ENCODE measurements at regions not wholly inside any gene's neighbourhood (a gene's known extent, or its start where the extent isn't known, plus 50 kb on each side); places are given as distances from the start of the nearest gene placed in this dataset.
A peak's percentile ranks its signal among the peaks of the same experiment; 100 is the strongest.
"Not testable (repeated sequence)": the region's sequence is repeated elsewhere in the genome, so short reads cannot be mapped to it uniquely, and the experiment has no call there.

DNA sequence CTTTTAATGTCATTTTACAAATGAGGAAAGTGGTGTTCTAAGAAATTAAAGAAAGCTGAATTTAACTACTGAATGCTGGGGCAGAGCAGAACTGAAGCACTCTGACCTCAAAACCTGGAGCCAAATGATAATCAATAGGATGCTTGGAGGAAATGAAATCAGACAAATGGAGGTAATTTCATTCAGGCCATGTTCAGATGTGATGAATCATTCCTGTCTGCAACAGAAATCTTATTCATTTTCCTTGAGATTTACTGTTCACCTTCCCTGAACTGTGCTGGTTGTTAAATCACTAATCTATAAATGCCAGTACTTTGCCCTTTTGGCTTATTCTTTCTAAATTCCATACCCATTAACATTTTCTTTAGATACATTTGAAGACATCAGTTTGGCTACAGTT is 85.6 kb upstream of the SNX7 start:
- H3K27me3 ChIP-seq (ENCODE audit: control insufficient read depth, insufficient read depth, low read length, poor library complexity, severe bottlenecking) = no peaks in the 10 kb centered on the region
- H3K27ac ChIP-seq (ENCODE audit: insufficient read depth, low read depth, low read length, poor library complexity, severe bottlenecking) = no peak overlapping the region
- H3K4me1 ChIP-seq (ENCODE audit: control insufficient read depth, insufficient read depth, low read length) = no peaks in the 10 kb centered on the region
- no peaks in the 10 kb centered on the region for H3K36me3 ChIP-seq (ENCODE audit: control insufficient read depth, insufficient read depth, low read length)
- H3K4me3 ChIP-seq (ENCODE audit: insufficient read depth, low read depth, low read length) = no peak overlapping the region
- no peaks in the 10 kb centered on the region for H3K9me3 ChIP-seq (ENCODE audit: control insufficient read depth, low read length)

DNA sequence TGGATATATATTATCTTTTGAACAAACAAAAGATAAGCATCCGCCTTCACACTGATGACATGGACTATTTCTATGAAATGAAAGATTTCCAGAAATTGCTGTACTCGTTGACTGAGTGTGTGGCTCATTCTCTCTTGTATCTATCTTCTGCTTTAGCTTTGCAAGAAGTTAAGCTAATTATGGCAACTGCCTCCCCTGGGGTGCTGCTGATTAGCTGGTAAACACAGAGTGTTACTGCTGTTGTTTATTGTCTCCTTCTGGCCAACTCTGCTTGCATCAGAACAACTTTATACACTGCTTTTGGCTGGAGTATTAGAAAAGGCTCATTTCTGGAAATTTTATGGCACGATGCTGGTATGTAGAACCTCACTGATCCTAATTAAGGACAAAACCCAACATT is 95.6 kb upstream of the SNX7 start:
- Histone ChIP-seq H3K4me3 (ENCODE audit: insufficient read depth, low read depth, low read length) (no peak overlapping the region), H3K4me1 (ENCODE audit: control insufficient read depth, insufficient read depth, low read length) (peaks cover 5% of the 10 kb centered on the region), H3K36me3 (ENCODE audit: control insufficient read depth, insufficient read depth, low read length) (no peaks in the 10 kb centered on the region), H3K27ac (ENCODE audit: insufficient read depth, low read depth, low read length, poor library complexity, severe bottlenecking) (no peak overlapping the region), H3K9me3 (ENCODE audit: control insufficient read depth, low read length) (peaks cover 2% of the 10 kb centered on the region), H3K27me3 (ENCODE audit: control insufficient read depth, insufficient read depth, low read length, poor library complexity, severe bottlenecking) (no peaks in the 10 kb centered on the region)
- 88% methylated on average over 3 of the region's 3 CpGs for WGBS, 2 experiments

DNA sequence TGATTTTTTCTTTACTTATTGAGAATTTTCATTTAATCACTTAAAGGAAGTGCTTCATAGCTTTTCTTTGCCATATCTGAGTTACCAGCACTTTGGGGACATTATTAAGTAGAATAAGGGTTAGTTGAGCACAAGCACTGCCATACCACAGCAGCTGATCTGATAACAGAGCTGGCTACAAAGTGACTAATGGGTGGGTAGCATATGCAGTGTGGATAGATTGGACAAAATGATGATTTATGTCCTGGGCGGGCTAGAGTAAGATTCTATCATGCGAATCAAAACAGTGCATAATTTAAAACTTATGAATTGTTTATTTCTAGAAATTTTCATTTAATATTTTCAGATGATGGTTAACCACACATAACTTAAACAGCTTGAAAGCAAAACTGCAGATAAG is 102.2 kb upstream of the SNX7 start:
- Histone ChIP-seq H3K4me3 (ENCODE audit: insufficient read depth, low read depth, low read length) (no peak overlapping the region), H3K27me3 (ENCODE audit: control insufficient read depth, insufficient read depth, low read length, poor library complexity, severe bottlenecking) (no peaks in the 10 kb centered on the region), H3K36me3 (ENCODE audit: control insufficient read depth, insufficient read depth, low read length) (no peaks in the 10 kb centered on the region), H3K9me3 (ENCODE audit: control insufficient read depth, low read length) (peaks cover under 1% of the 10 kb centered on the region), H3K4me1 (ENCODE audit: control insufficient read depth, insufficient read depth, low read length) (no peaks in the 10 kb centered on the region), H3K27ac (ENCODE audit: insufficient read depth, low read depth, low read length, poor library complexity, severe bottlenecking) (no peak overlapping the region)
- WGBS, 2 experiments = 71% methylated on average over 1 of the region's 2 CpGs; no CpG with 5 or more reads in 1 of the 2 experiments

DNA sequence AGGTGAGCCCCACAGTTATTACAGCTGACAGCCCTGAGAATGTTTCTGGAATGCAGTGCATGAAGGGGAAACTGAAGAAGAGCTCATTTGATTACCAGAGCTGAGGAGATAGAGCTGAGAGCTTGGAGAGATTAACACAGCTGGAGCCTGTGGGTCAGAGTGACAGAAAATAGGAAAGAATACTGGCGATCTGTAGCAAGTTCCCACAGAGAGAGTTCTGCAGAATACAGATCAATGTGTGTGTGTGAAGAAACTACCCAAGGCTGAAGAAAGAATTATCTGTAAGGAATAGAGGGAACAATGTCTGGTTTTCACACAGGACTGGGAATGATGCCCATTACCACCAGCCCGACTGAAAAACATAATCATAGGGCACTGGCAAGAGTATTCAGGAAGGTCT is 103.6 kb upstream of the SNX7 start:
- Histone ChIP-seq H3K27me3 (ENCODE audit: control insufficient read depth, insufficient read depth, low read length, poor library complexity, severe bottlenecking) (no peaks in the 10 kb centered on the region), H3K4me3 (ENCODE audit: insufficient read depth, low read depth, low read length) (no peak overlapping the region), H3K9me3 (ENCODE audit: control insufficient read depth, low read length) (no peaks in the 10 kb centered on the region), H3K4me1 (ENCODE audit: control insufficient read depth, insufficient read depth, low read length) (no peaks in the 10 kb centered on the region), H3K27ac (ENCODE audit: insufficient read depth, low read depth, low read length, poor library complexity, severe bottlenecking) (peak overlapping the region; percentile 64), H3K36me3 (ENCODE audit: control insufficient read depth, insufficient read depth, low read length) (no peaks in the 10 kb centered on the region)
- 35 to 42% methylated on average over 2 of the region's 2 CpGs for WGBS, 2 experiments

DNA sequence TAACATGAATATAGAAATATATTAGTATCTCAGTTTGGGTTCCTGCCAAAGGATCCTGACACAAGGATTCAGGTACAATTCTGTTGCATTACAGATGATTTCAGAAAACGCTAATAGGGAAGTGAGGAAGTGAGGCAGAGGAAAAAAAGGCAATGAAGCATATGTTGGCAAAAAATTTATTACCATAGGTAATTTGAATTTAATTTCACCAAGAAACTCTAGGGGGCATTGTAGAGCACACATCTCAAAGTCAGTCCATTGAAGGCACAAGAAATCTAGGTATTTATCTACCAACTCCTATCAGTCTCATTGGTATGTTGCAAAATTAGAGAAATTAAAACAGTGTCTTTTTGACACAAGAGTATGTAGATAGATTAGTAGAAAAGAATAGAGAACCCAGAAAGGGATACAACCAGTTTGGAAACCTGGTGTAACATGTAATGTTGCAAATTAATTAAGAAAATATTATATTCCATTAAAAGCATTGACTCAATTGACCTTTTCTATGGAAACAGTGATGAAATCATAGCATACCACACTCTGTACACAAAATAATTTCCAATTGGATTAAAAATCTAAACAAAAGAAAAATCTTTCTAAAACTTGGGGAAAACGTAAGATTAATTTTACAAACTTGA is 104.9 kb upstream of the SNX7 start:
- Histone ChIP-seq H3K4me3 (ENCODE audit: insufficient read depth, low read depth, low read length) (no peak overlapping the region), H3K4me1 (ENCODE audit: control insufficient read depth, insufficient read depth, low read length) (no peaks in the 10 kb centered on the region), H3K27ac (ENCODE audit: insufficient read depth, low read depth, low read length, poor library complexity, severe bottlenecking) (no peak overlapping the region), H3K9me3 (ENCODE audit: control insufficient read depth, low read length) (no peaks in the 10 kb centered on the region), H3K27me3 (ENCODE audit: control insufficient read depth, insufficient read depth, low read length, poor library complexity, severe bottlenecking) (no peaks in the 10 kb centered on the region), H3K36me3 (ENCODE audit: control insufficient read depth, insufficient read depth, low read length) (no peaks in the 10 kb centered on the region)
- WGBS, 2 experiments = 52 to 58% methylated on average over 1 of the region's 2 CpGs

DNA sequence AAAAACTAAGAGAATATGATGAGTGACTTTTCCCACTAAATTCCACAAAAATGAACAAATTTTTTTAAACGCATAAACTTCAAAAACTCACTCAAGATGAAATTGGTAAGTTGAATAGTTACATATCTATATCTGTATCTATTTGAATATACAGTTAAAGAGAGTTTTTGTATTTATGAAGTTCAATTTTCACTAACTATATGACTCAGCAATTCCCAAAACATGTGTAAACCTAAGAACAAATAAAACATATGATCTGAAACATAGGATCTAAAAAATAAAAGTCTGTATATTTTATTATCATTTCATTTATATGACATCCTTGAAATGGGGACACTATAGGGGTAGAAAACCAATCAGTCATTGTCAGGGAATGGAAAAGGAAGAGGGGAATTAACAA is 105.7 kb upstream of the SNX7 start:
- no peaks in the 10 kb centered on the region for H3K4me1 ChIP-seq (ENCODE audit: control insufficient read depth, insufficient read depth, low read length)
- no peaks in the 10 kb centered on the region for H3K36me3 ChIP-seq (ENCODE audit: control insufficient read depth, insufficient read depth, low read length)
- WGBS, 2 experiments = no CpG with 5 or more reads among the region's 1 CpG
- H3K9me3 ChIP-seq (ENCODE audit: control insufficient read depth, low read length) = no peaks in the 10 kb centered on the region
- no peak overlapping the region for H3K4me3 ChIP-seq (ENCODE audit: insufficient read depth, low read depth, low read length)
- no peaks in the 10 kb centered on the region for H3K27me3 ChIP-seq (ENCODE audit: control insufficient read depth, insufficient read depth, low read length, poor library complexity, severe bottlenecking)
- H3K27ac ChIP-seq (ENCODE audit: insufficient read depth, low read depth, low read length, poor library complexity, severe bottlenecking) = no peak overlapping the region

DNA sequence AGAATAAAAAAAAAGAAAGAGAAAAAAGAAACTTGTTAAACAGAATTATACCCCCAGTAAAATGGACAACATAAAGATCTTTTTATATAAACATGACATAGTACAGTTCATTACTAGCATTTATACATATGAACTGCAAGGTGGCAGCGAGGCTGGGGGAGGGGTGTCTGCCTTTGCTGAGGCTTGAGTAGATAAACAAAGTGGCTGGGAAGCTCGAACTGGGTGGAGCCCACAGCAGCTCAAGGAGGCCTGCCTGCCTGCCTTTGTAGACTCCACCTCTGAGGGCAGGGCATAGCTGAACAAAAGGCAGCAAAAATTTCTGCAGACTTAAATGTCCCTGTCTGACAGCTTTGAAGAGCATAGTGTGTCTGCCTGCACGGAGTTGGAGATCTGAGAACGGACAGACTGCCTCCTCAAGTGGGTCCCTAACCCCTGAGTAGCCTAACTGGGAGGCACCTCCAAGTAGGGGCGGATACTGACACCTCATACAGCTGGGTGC is 108.9 kb upstream of the SNX7 start:
- not testable (repeated sequence) for H3K4me1 ChIP-seq (ENCODE audit: control insufficient read depth, insufficient read depth, low read length); H3K9me3 ChIP-seq (ENCODE audit: control insufficient read depth, low read length)
- 52 to 53% methylated on average over 5 of the region's 5 CpGs for WGBS, 2 experiments

DNA sequence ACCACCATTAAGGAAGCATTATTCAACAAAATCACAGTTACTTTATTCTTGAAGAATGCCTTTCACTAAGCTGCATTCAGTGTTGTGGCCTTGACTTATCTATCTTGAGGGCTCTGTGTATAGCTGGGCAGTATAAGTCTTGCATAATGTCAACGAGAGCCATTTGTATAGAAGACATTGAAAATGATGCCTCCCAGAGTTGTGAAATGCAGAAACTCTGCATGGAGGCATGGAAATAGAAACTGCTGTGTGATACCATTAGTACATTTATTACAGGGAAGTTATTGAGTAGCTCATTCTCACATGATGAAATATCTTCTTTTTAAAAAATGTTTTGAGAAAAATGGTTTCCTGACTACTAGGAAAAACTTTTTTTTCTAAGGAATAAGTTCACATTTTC is 111.4 kb upstream of the SNX7 start:
- H3K9me3 ChIP-seq (ENCODE audit: control insufficient read depth, low read length) = no peaks in the 10 kb centered on the region
- no peak overlapping the region for H3K27ac ChIP-seq (ENCODE audit: insufficient read depth, low read depth, low read length, poor library complexity, severe bottlenecking)
- no peaks in the 10 kb centered on the region for H3K27me3 ChIP-seq (ENCODE audit: control insufficient read depth, insufficient read depth, low read length, poor library complexity, severe bottlenecking)
- H3K4me3 ChIP-seq (ENCODE audit: insufficient read depth, low read depth, low read length) = no peak overlapping the region
- 92 to 97% methylated on average over 1 of the region's 1 CpG for WGBS, 2 experiments
- no peaks in the 10 kb centered on the region for H3K4me1 ChIP-seq (ENCODE audit: control insufficient read depth, insufficient read depth, low read length)
- H3K36me3 ChIP-seq (ENCODE audit: control insufficient read depth, insufficient read depth, low read length) = no peaks in the 10 kb centered on the region

More for the DNA sequence above, 108.9 kb upstream of the SNX7 start:
- H3K36me3 ChIP-seq (ENCODE audit: control insufficient read depth, insufficient read depth, low read length); H3K4me3 ChIP-seq (ENCODE audit: insufficient read depth, low read depth, low read length); H3K27ac ChIP-seq (ENCODE audit: insufficient read depth, low read depth, low read length, poor library complexity, severe bottlenecking); H3K27me3 ChIP-seq (ENCODE audit: control insufficient read depth, insufficient read depth, low read length, poor library complexity, severe bottlenecking): not testable (repeated sequence)

DNA sequence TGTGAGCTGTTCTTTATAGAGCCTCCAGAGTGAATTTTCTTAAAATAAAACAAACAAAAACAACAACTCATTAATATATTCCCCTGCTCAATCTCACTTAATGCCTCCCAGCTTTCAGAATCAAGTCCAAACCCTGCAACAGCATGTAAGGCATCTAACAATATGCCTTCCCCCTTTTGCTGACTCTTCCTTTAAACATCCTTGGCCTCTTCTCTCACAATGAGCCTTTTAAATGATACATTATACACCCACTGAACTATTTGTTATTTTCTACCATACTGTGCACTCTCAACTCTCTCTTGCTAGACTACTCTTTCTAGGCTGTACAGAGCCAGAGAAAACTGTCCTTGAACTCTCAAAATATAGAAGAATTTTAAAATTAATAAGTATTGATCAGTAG is 115.2 kb upstream of the SNX7 start:
- Histone ChIP-seq H3K4me1 (ENCODE audit: control insufficient read depth, insufficient read depth, low read length) (no peaks in the 10 kb centered on the region), H3K36me3 (ENCODE audit: control insufficient read depth, insufficient read depth, low read length) (no peaks in the 10 kb centered on the region)

DNA sequence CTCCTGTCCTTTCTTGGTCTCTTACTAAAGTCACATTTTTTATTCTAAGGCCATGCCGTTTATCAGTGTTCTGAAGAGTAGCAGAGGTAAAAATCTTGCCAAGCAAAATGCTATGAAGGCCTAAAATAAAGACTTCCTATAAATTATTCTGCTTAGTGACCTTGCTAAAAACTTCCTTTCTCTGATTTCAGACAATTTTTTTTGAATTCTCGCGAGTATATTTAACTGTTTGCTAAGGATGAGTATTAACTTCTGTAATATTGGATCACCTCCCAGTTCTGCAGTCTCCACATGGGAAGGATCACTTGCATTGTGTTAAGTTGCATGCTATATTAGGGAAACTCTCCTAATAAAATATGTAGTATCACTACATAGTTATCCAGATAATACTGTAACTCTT is 123.4 kb upstream of the SNX7 start:
- H3K36me3 ChIP-seq (ENCODE audit: control insufficient read depth, insufficient read depth, low read length) = no peaks in the 10 kb centered on the region
- WGBS, 2 experiments = 87 to 90% methylated on average over 1 to 3 of the region's 3 CpGs
- no peaks in the 10 kb centered on the region for H3K4me1 ChIP-seq (ENCODE audit: control insufficient read depth, insufficient read depth, low read length)
- no peaks in the 10 kb centered on the region for H3K9me3 ChIP-seq (ENCODE audit: control insufficient read depth, low read length)
- no peaks in the 10 kb centered on the region for H3K27me3 ChIP-seq (ENCODE audit: control insufficient read depth, insufficient read depth, low read length, poor library complexity, severe bottlenecking)
- H3K4me3 ChIP-seq (ENCODE audit: insufficient read depth, low read depth, low read length) = no peak overlapping the region
- H3K27ac ChIP-seq (ENCODE audit: insufficient read depth, low read depth, low read length, poor library complexity, severe bottlenecking) = no peak overlapping the region

More for the DNA sequence above, 115.2 kb upstream of the SNX7 start:
- H3K4me3 ChIP-seq (ENCODE audit: insufficient read depth, low read depth, low read length) = no peak overlapping the region
- H3K9me3 ChIP-seq (ENCODE audit: control insufficient read depth, low read length) = no peaks in the 10 kb centered on the region
- no peak overlapping the region for H3K27ac ChIP-seq (ENCODE audit: insufficient read depth, low read depth, low read length, poor library complexity, severe bottlenecking)
- H3K27me3 ChIP-seq (ENCODE audit: control insufficient read depth, insufficient read depth, low read length, poor library complexity, severe bottlenecking) = no peaks in the 10 kb centered on the region

DNA sequence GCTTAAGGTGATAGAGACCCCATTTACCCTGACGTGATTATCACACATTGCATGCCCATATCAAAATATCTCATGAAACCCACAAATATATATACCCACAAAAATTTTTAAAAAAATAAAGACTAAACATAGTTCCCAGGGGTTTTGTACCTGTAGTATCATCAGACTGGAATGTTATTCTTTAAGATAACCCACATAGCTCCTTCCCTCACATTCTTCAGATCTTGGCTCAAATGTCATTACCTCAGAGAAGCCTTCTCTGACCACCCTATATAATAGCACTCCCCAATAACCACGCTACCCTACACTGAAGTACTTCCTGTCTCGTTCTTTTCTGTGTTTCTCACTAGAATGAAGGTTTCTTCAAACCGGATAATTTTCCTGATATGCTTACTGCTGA is 138.3 kb upstream of the SNX7 start:
- Histone ChIP-seq H3K4me1 (ENCODE audit: control insufficient read depth, insufficient read depth, low read length) (no peaks in the 10 kb centered on the region), H3K9me3 (ENCODE audit: control insufficient read depth, low read length) (no peaks in the 10 kb centered on the region)
- WGBS, 2 experiments = 93 to 94% methylated on average over 4 of the region's 4 CpGs

More for the DNA sequence above, 138.3 kb upstream of the SNX7 start:
- H3K4me3 ChIP-seq (ENCODE audit: insufficient read depth, low read depth, low read length) = no peak overlapping the region
- H3K27me3 ChIP-seq (ENCODE audit: control insufficient read depth, insufficient read depth, low read length, poor library complexity, severe bottlenecking) = no peaks in the 10 kb centered on the region
- no peaks in the 10 kb centered on the region for H3K36me3 ChIP-seq (ENCODE audit: control insufficient read depth, insufficient read depth, low read length)
- H3K27ac ChIP-seq (ENCODE audit: insufficient read depth, low read depth, low read length, poor library complexity, severe bottlenecking) = no peak overlapping the region
